Cardiac muscle cell (in vitro differentiated cells and primary cell): ENCODE measurements at regions not wholly inside any gene's neighbourhood (a gene's known extent, or its start where the extent isn't known, plus 50 kb on each side); places are given as distances from the start of the nearest gene placed in this dataset.
"Not testable (repeated sequence)": the region's sequence is repeated elsewhere in the genome, so short reads cannot be mapped to it uniquely, and the experiment has no call there.

Experiments
- DNase-seq, 2 donors: peaks; one replicate each; pipeline versions ENCODE4 v3.0.0 to v3.0.0-alpha.2; 2010 to 2017; ENCODE audit warnings: low read depth in 1 of 2, low spot score in 1 of 2
- H3K27ac ChIP-seq: fragments of 200-600 bp; sonication (generic); 2 replicates; pipeline ENCODE4 v1.5.1; 2016
- H3K27me3 ChIP-seq: fragments of 200-600 bp; sonication (generic); 2 replicates; pipeline ENCODE4 v1.6.0; 2016; ENCODE audit warnings: control low read depth
- H3K36me3 ChIP-seq: fragments of 200-600 bp; sonication (generic); 2 replicates; pipeline ENCODE4 v1.5.1; 2016; ENCODE audit warnings: control low read depth
- H3K4me1 ChIP-seq: fragments of 200-600 bp; sonication (generic); 2 replicates; pipeline ENCODE4 v1.8.1; 2017; ENCODE audit warnings: low read depth, mild to moderate bottlenecking, mixed run types
- H3K4me3 ChIP-seq: fragments of 200-600 bp; sonication (generic); 2 replicates; pipeline ENCODE4 v1.5.1; 2016; ENCODE audit warnings: mild to moderate bottlenecking
- H3K9me3 ChIP-seq: fragments of 200-600 bp; sonication (generic); 2 replicates; pipeline ENCODE4 v1.5.1; 2017; ENCODE audit warnings: low read depth, mild to moderate bottlenecking, control low read depth
- TF ChIP-seq, protein P1 (sequence below): IDR thresholded peaks from 2 replicates; pipeline ENCODE4 v1.5.1; 2012; ENCODE audit warnings: low read depth, mild to moderate bottlenecking, low read length

DNA sequence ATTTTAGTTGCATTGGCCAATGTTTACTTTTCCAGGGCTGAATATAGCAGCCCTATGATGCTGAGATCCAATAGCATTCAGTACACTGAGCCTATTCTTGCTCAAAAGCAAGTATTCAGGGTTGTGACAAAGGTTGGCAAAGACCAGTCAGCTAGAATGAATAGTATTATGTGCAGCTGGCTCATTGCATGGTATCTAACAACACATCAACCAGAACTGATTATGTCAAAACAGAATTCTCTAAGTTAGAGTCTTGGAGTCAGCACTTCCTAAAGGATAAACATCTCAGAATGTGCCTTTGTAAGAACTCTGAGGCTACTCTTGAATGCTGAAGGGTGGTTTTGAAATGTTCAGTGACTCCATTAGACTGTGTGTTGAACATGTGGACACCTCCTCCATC, 774.5 kb upstream of the RGMB start:
- no peaks in the 10 kb centered on the region for H3K9me3 ChIP-seq
- DNase-seq: peak in 1 of 2 donors; percentile 7
- TF ChIP-seq, protein P1, sequence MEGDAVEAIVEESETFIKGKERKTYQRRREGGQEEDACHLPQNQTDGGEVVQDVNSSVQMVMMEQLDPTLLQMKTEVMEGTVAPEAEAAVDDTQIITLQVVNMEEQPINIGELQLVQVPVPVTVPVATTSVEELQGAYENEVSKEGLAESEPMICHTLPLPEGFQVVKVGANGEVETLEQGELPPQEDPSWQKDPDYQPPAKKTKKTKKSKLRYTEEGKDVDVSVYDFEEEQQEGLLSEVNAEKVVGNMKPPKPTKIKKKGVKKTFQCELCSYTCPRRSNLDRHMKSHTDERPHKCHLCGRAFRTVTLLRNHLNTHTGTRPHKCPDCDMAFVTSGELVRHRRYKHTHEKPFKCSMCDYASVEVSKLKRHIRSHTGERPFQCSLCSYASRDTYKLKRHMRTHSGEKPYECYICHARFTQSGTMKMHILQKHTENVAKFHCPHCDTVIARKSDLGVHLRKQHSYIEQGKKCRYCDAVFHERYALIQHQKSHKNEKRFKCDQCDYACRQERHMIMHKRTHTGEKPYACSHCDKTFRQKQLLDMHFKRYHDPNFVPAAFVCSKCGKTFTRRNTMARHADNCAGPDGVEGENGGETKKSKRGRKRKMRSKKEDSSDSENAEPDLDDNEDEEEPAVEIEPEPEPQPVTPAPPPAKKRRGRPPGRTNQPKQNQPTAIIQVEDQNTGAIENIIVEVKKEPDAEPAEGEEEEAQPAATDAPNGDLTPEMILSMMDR: no peak

DNA sequence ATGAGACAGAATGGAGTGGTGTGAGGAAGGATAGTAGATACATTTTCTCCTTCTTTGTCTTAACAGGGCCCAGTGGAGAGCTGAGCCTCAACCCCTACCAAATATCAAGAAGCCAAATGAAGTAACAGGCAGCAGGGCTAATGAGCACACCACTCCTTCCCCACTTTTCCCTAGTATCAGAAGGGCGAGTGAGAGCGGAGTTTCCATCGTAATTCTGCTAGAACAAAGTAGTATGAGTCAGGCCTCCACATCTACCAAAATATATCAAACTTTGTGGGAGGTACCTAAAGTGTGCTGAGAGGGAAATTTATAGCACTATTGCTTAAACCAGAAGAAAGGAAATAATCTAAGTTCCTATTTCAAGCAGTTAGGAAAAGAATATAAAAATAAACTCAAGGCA, 769.0 kb upstream of the RGMB start:
- no peaks in the 10 kb centered on the region for H3K27me3 ChIP-seq
- TF ChIP-seq, protein P1: no peak
- H3K4me3 ChIP-seq: no peak overlapping the region
- DNase-seq: no peak
- no peaks in the 10 kb centered on the region for H3K36me3 ChIP-seq
- no peaks in the 10 kb centered on the region for H3K4me1 ChIP-seq
- H3K9me3 ChIP-seq: no peaks in the 10 kb centered on the region
- H3K27ac ChIP-seq: no peak overlapping the region

More for the DNA sequence above, 774.5 kb upstream of the RGMB start:
- Histone ChIP-seq H3K36me3 (no peaks in the 10 kb centered on the region), H3K4me3 (no peak overlapping the region), H3K27ac (no peak overlapping the region), H3K27me3 (no peaks in the 10 kb centered on the region), H3K4me1 (no peaks in the 10 kb centered on the region)

DNA sequence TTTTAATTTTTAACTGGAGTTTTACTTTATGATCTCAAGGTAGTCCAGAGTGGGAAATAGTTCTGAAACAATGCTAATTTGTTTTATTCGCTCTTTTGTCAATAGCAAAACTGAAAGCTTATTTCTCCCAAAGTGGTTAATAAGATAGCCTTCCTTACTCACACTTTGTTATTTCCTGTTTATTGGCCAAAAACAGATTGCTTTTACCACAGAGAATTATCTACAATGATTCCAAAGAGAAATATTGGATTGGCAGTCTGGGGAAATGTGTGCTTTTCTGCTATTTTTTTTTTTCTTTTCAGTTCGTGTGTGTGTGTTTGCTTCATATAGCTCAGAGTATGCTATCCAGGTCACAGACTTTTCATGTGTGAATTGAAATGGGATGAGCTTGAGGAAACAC, 756.7 kb upstream of the RGMB start:
- H3K27me3 ChIP-seq: no peaks in the 10 kb centered on the region
- TF ChIP-seq, protein P1: no peak
- no peak overlapping the region for H3K27ac ChIP-seq
- no peak overlapping the region for H3K4me3 ChIP-seq
- H3K36me3 ChIP-seq: no peaks in the 10 kb centered on the region
- H3K4me1 ChIP-seq: no peaks in the 10 kb centered on the region
- H3K9me3 ChIP-seq: no peaks in the 10 kb centered on the region
- peak in 1 of 2 donors; percentile 28 for DNase-seq

DNA sequence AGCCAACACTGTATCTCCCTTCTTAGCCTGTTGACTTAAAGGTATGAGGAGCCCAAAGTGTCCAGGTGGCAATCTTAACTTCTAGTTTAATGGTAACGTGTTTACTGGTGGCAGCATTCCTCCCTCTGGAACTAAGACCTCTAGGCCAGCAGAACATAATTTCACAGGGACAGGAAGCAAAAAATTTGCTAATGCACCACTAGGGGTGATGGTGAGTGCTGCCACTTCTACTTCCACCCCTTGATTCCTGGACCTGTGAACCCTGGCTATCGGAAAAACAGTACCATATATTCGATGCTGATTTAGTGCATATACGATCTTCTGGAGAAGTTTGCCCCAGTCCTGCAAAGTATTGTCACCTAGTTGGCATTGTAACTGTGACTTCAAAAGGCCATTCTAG, 743.2 kb upstream of the RGMB start:
- DNase-seq, H3K4me1 ChIP-seq: not testable (repeated sequence)
- TF ChIP-seq, protein P1: peak; percentile 16

DNA sequence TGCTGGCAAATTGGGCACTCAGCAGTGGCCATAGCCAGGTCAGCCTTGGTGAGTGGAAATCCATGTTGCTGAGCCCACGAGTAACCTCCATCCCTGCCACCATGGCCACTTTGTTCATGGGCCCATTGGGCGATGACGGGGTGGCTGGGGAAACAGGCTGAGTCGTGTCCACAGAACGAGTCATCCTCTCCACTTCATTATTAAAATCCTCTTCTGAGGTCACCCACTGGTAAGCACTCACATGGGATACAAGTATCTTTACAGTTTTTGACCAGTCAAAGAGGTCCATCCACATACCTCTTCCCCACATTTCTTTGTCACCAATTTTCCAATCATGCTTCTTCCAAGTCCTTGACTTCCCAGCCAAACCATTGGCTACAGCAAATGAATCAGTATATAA, 742.4 kb upstream of the RGMB start:
- H3K27ac ChIP-seq, DNase-seq, H3K36me3 ChIP-seq, H3K4me1 ChIP-seq, H3K4me3 ChIP-seq, H3K9me3 ChIP-seq, H3K27me3 ChIP-seq: not testable (repeated sequence)

More for the DNA sequence above, 743.2 kb upstream of the RGMB start:
- not testable (repeated sequence) for H3K27me3 ChIP-seq, H3K9me3 ChIP-seq, H3K4me3 ChIP-seq, H3K36me3 ChIP-seq, H3K27ac ChIP-seq

DNA sequence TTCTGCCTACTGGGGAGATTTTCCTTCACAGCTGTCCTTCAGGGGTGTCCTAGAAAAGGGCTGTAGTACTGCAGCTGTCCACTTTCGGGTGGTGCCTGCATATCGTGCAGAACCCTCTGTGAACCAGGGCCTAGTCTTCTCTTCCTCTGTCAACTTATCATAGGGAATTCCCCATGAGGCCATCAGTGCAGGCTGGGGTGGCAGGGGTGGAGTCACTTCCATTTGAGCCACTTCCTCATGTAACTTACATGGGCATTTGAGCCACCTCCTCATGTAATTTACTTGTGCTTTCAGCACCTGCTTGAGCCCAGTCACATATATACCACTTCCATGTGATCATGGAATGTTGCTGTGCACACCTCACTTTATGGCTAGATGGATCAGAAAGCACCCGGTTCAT, 742.0 kb upstream of the RGMB start:
- Histone ChIP-seq H3K4me1 (no peaks in the 10 kb centered on the region), H3K27me3 (no peaks in the 10 kb centered on the region), H3K4me3 (no peak overlapping the region), H3K27ac (no peak overlapping the region), H3K36me3 (no peaks in the 10 kb centered on the region), H3K9me3 (no peaks in the 10 kb centered on the region)
- TF ChIP-seq, protein P1: no peak
- no peak for DNase-seq
